ENCODE measurements at regions not wholly inside any gene's neighbourhood (a gene's known extent, or its start where the extent isn't known, plus 50 kb on each side); places are given as distances from the start of the nearest gene placed in this dataset.

DNA sequence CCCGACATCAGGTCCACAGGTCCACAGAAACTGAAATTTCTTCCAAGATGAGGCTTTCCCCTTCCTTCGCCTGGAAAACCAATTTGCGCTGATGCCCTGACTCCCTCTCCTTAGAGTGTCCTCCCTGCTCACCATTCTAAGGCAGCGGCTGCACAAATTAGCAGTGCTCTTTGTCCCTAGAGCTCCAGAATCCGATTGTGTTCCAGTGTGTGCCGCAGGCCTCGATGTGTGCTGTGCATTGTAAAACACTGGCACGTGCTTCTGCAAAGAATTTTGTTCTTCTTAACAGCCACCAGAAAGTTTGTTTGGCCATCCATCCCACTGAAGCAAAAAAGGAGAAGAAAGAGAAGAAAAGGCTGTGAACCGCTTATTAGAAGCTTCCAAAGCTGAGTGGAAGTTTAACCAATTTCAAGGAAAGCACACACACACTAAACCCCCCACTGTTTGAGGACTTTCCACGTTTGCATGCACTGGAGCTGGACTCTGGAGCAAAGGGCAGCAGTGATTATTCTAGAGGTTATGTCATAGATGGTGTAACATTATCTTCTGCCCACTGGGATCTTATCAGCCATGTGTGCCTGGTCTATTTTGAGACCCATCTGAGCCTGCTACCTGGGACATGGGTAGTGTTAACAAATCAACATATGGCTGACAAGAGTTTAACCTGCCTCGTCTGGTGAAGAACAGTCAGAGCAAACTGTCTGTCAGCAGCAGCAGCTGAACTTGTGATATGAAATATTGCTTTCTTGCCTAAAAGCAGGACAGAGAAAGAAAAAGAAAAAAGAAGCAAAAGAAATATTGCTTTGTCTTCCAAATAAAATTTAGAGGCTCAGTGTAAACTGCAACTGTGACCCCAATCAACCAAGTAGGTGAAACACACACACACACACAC is 64.9 kb upstream of the RREB1 start:
- Histone ChIP-seq H3K27me3 (no peaks in the 10 kb centered on the region), H3K4me1 (peaks cover 0 to 10% of the 10 kb centered on the region in 2 donors), H3K4me3 (no peak overlapping the region), H3K9me3 (no peaks in the 10 kb centered on the region), H3K27ac (peak overlapping the region; percentile 37 to 39), H3K36me3 (no peaks in the 10 kb centered on the region)
- no peak for DNase-seq (ENCODE audit: low spot score)
- no peak for TF ChIP-seq CTCF (IDR thresholded peaks at IDR 0.05)

GRCh38 chr6:7045331-7045730 is 62.4 kb upstream of the RREB1 start:
- DNase-seq (ENCODE audit: low spot score), result no peak
- Histone ChIP-seq H3K27ac (no peak overlapping the region), H3K36me3 (no peaks in the 10 kb centered on the region), H3K27me3 (no peaks in the 10 kb centered on the region), H3K4me1 (peaks cover 0 to 10% of the 10 kb centered on the region in 2 donors), H3K9me3 (no peaks in the 10 kb centered on the region), H3K4me3 (no peak overlapping the region)
- TF ChIP-seq CTCF (IDR thresholded peaks at IDR 0.05), result no peak

DNA sequence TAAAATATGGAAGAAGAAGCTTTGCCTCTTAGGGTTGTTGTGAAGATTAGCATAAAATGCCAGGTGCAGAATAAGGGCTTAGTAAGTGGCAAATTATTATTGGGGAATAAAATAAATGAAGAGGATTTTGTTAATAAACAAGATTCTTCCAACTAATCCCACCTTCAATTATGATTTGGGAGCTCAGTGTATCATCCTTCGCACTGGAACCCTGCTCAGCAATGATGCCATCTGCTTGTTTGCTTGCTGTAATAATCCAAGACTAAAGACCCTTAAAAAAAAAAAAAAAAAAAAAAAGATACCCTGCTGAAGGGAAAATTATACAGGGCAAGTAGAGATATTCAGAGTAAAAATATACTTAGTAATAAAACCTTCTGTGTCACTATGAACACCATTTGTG is 62.0 kb upstream of the RREB1 start:
- H3K9me3 ChIP-seq, result no peaks in the 10 kb centered on the region
- no peak for DNase-seq (ENCODE audit: low spot score)
- H3K27me3 ChIP-seq, result no peaks in the 10 kb centered on the region
- H3K4me1 ChIP-seq, result peaks cover 0 to 12% of the 10 kb centered on the region in 2 donors
- no peak overlapping the region for H3K4me3 ChIP-seq
- TF ChIP-seq CTCF (IDR thresholded peaks at IDR 0.05), result no peak
- no peak overlapping the region for H3K27ac ChIP-seq
- no peaks in the 10 kb centered on the region for H3K36me3 ChIP-seq

DNA sequence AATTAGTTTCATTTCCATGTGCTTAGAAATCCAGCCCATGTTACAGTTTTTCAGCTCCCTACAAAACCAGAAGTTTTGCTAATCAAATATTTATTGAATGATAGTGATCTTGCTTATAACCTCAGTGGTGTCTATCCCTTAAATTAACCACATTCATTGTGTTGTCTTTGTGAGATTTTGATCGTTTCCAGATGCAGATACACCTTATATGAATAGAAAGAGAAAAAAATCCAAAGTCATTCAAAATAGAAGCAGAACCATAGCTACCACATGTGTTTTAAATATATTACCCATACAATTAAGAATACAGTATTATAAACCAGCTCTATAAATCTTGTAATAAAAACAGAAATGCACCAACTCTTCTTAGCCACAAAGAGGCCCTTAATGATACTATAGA is 60.6 kb upstream of the RREB1 start:
- no peak for DNase-seq (ENCODE audit: low spot score)
- no peak for TF ChIP-seq CTCF (IDR thresholded peaks at IDR 0.05)
- Histone ChIP-seq H3K4me1 (peaks cover 0 to 25% of the 10 kb centered on the region in 2 donors), H3K36me3 (no peaks in the 10 kb centered on the region), H3K9me3 (no peaks in the 10 kb centered on the region), H3K4me3 (no peak overlapping the region), H3K27ac (no peak overlapping the region), H3K27me3 (no peaks in the 10 kb centered on the region)

DNA sequence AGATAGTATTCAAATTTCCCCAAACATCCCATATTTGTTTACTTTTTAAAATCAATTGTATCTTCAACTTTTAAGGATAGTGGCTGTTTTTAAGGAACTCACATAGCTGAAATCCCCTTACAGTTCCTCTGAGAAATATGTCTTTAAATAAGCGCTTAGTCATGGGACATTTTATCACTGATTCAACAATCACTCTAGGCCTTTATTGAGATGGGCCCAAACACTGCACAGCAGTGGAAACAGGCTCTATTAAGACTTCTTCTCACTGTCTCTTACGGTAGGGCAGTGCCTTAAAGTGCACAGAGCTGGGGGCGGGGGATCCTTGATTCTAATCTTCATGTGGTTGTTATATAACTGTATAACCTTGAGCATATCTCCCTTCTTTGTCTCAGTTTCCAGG is 59.8 kb upstream of the RREB1 start:
- Histone ChIP-seq H3K4me1 (peaks cover 0 to 26% of the 10 kb centered on the region in 2 donors), H3K4me3 (no peak overlapping the region), H3K36me3 (no peaks in the 10 kb centered on the region), H3K27me3 (no peaks in the 10 kb centered on the region), H3K27ac (no peak overlapping the region), H3K9me3 (no peaks in the 10 kb centered on the region)
- no peak for TF ChIP-seq CTCF (IDR thresholded peaks at IDR 0.05)
- no peak for DNase-seq (ENCODE audit: low spot score)

DNA sequence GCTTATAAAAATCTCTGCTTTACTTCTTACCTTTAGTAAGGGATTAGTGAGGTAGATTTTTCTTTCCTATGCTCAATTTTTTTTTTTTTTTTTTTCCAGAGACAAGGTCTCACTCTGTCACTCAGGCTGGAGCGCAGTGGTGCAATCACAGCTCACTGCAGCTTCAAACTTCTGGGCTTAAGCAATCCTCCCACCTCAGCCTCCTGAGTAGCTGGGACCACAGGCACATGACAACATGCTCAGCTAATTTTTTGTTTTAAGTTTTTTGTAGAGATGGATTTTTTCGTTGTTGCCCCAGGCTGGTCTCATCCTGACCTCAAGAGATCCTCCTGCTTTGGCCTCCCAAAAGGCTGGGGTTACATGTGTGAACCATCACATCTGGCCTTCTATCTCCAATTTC is 58.9 kb upstream of the RREB1 start:
- Histone ChIP-seq H3K27me3 (no peaks in the 10 kb centered on the region), H3K4me3 (no peak overlapping the region), H3K4me1 (peaks cover 0 to 26% of the 10 kb centered on the region in 2 donors), H3K27ac (no peak overlapping the region), H3K36me3 (no peaks in the 10 kb centered on the region), H3K9me3 (no peaks in the 10 kb centered on the region)
- TF ChIP-seq CTCF (IDR thresholded peaks at IDR 0.05), result no peak
- DNase-seq (ENCODE audit: low spot score), result no peak

Measured in right atrium auricular region (tissue), 2 donors.